SK-N-SH treated with all-trans-retinoic acid at 6 μM for 48 hours (cell line): ENCODE measurements at regions not wholly inside any gene's neighbourhood (a gene's known extent, or its start where the extent isn't known, plus 50 kb on each side); places are given as distances from the start of the nearest gene placed in this dataset.

Experiments
- ATAC-seq: fragments of 200-7000 bp; cut with Tn5 transposase; 3 replicates; pipeline ENCODE4 v1.9.1; 2020; ENCODE audit warnings: mild to moderate bottlenecking, moderate library complexity
- ARNTL ChIP-seq: fragments of 450-650 bp; formaldehyde crosslinking; IDR thresholded peaks from 2 replicates; pipeline ENCODE4 v1.5.0; 2020; ENCODE audit warnings: low read depth, mild to moderate bottlenecking, moderate library complexity, borderline replicate concordance
- BACH2 ChIP-seq: fragments of 250-450 bp; sonication (Bioruptor Pico); IDR thresholded peaks from 2 replicates; pipeline ENCODE4 v1.9.0; 2021; ENCODE audit warnings: mild to moderate bottlenecking, borderline replicate concordance
- CREB5 ChIP-seq: fragments of 250-450 bp; sonication (Bioruptor Pico); IDR thresholded peaks from 2 replicates; pipeline ENCODE4 v1.5.1; 2020; ENCODE audit warnings: low read depth, mild to moderate bottlenecking, moderate library complexity
- CSDC2 ChIP-seq: fragments of 250-450 bp; sonication (Bioruptor Pico); IDR thresholded peaks from 2 replicates; pipeline ENCODE4 v1.5.0; 2020; ENCODE audit warnings: mild to moderate bottlenecking, moderate library complexity
- CSRNP3 ChIP-seq: fragments of 250-450 bp; sonication (Bioruptor Pico); IDR thresholded peaks from 2 replicates; pipeline ENCODE4 v1.5.1; 2021; ENCODE audit warnings: mild to moderate bottlenecking, moderate library complexity
- ESRRG ChIP-seq: fragments of 250-450 bp; sonication (Bioruptor Pico); IDR thresholded peaks from 2 replicates; pipeline ENCODE4 v1.6.1; 2021; ENCODE audit warnings: mild to moderate bottlenecking
- ISL1 ChIP-seq: fragments of 250-450 bp; sonication (Bioruptor Pico); IDR thresholded peaks from 2 replicates; pipeline ENCODE4 v2.1.2; 2022; ENCODE audit warnings: mild to moderate bottlenecking, moderate library complexity
- PATZ1 ChIP-seq: fragments of 250-450 bp; sonication (Bioruptor Pico); IDR thresholded peaks from 2 replicates; pipeline ENCODE4 v1.8.0; 2020; ENCODE audit warnings: mild to moderate bottlenecking, moderate library complexity, borderline replicate concordance
- POU6F1 ChIP-seq: fragments of 250-450 bp; sonication (Bioruptor Pico); IDR thresholded peaks from 2 replicates; pipeline ENCODE4 v1.8.0; 2021; ENCODE audit warnings: low read depth, mild to moderate bottlenecking, moderate library complexity, borderline replicate concordance
- PPARA ChIP-seq: fragments of 250-450 bp; sonication (Bioruptor Pico); IDR thresholded peaks from 2 replicates; pipeline ENCODE4 v1.5.0; 2020; ENCODE audit warnings: mild to moderate bottlenecking, borderline replicate concordance
- RARB ChIP-seq: fragments of 250-450 bp; sonication (Bioruptor Pico); IDR thresholded peaks from 2 replicates; pipeline ENCODE4 v1.8.0; 2021; ENCODE audit warnings: mild to moderate bottlenecking, moderate library complexity
- SNAI2 ChIP-seq: fragments of 250-450 bp; sonication (Bioruptor Pico); IDR thresholded peaks from 2 replicates; pipeline ENCODE4 v1.5.0; 2020; ENCODE audit warnings: mild to moderate bottlenecking, moderate library complexity
- TCF4 ChIP-seq: fragments of 250-450 bp; sonication (Bioruptor Pico); IDR thresholded peaks from 2 replicates; pipeline ENCODE4 v1.8.0; 2021; ENCODE audit warnings: mild to moderate bottlenecking, moderate library complexity, borderline replicate concordance
- TOX ChIP-seq: fragments of 250-450 bp; sonication (Bioruptor Pico); IDR thresholded peaks from 2 replicates; pipeline ENCODE4 v1.8.0; 2021; ENCODE audit warnings: mild to moderate bottlenecking, moderate library complexity, borderline replicate concordance
- TSHZ2 ChIP-seq: fragments of 250-450 bp; sonication (Bioruptor Pico); IDR thresholded peaks from 2 replicates; pipeline ENCODE4 v1.5.0; 2020; ENCODE audit warnings: mild to moderate bottlenecking, moderate library complexity
- ZC3H10 ChIP-seq: fragments of 250-450 bp; sonication (Bioruptor Pico); IDR thresholded peaks from 2 replicates; pipeline ENCODE4 v1.5.1; 2021; ENCODE audit warnings: mild to moderate bottlenecking, moderate library complexity
- ZFP30 ChIP-seq: fragments of 450-650 bp; formaldehyde crosslinking; IDR thresholded peaks from 2 replicates; pipeline ENCODE4 v1.5.0; 2022; ENCODE audit warnings: mild to moderate bottlenecking, moderate library complexity
- ZNF70 ChIP-seq: fragments of 450-650 bp; formaldehyde crosslinking; IDR thresholded peaks from 2 replicates; pipeline ENCODE4 v1.5.0; 2020; ENCODE audit warnings: mild to moderate bottlenecking, moderate library complexity
- ZNF8 ChIP-seq: fragments of 450-650 bp; formaldehyde crosslinking; IDR thresholded peaks from 2 replicates; pipeline ENCODE4 v1.5.0; 2020; ENCODE audit warnings: mild to moderate bottlenecking, moderate library complexity

- TF ChIP-seq TSHZ2 (CRISPR knock-in tag): no peak
- no peak for TF ChIP-seq PPARA
- no peak for TF ChIP-seq ZC3H10 (CRISPR knock-in tag)
Measured at GRCh38 chr4:89541998-89542397, 234.4 kb upstream of the GPRIN3 start (continued).

GRCh38 chr4:89539797-89540711, 232.5 kb upstream of the GPRIN3 start:
- no peak for TF ChIP-seq ZFP30
- TF ChIP-seq PPARA: no peak
- no peak for TF ChIP-seq ZNF70 (CRISPR knock-in tag)
- TF ChIP-seq CREB5 (CRISPR knock-in tag): no peak
- no peak for TF ChIP-seq RARB
- TF ChIP-seq BACH2 (CRISPR knock-in tag): no peak
- TF ChIP-seq CSDC2 (CRISPR knock-in tag): no peak
- ATAC-seq: no peak

- no peak for ATAC-seq
- no peak for TF ChIP-seq ZNF70 (CRISPR knock-in tag)
- TF ChIP-seq ISL1 (CRISPR knock-in tag): peak; percentile 42
- no peak for TF ChIP-seq SNAI2 (CRISPR knock-in tag)
Measured at GRCh38 chr4:89539374-89539773, 231.8 kb upstream of the GPRIN3 start.

GRCh38 chr4:89538886-89539285, 231.3 kb upstream of the GPRIN3 start:
- no peak for ATAC-seq
- TF ChIP-seq POU6F1 (no peak), TSHZ2 (CRISPR knock-in tag) (no peak), PPARA (no peak), ZNF70 (CRISPR knock-in tag) (no peak)
- TF ChIP-seq, all 23 proteins: peak for 0

GRCh38 chr4:89538171-89538570, 230.6 kb upstream of the GPRIN3 start:
- no peak for ATAC-seq
- TF ChIP-seq ESRRG (CRISPR knock-in tag): no peak
- TF ChIP-seq ZNF8 (CRISPR knock-in tag): no peak
- TF ChIP-seq CSRNP3: no peak
- TF ChIP-seq TCF4 (CRISPR knock-in tag): no peak
- no peak for TF ChIP-seq ARNTL (CRISPR knock-in tag)
- TF ChIP-seq TOX (CRISPR knock-in tag): no peak
- TF ChIP-seq PATZ1: no peak
- TF ChIP-seq TSHZ2 (CRISPR knock-in tag): no peak
- TF ChIP-seq RARB: no peak
